OCI-LY3 (cell line): ENCODE measurements at regions not wholly inside any gene's neighbourhood (a gene's known extent, or its start where the extent isn't known, plus 50 kb on each side); places are given as distances from the start of the nearest gene placed in this dataset.

Experiments
- EZH2phosphoT487 ChIP-seq: fragments of 200-600 bp; shearing (Covaris generic); IDR thresholded peaks from 2 replicates; pipeline ENCODE4 v1.6.1; 2018; ENCODE audit warnings: antibody characterized with exemption, mixed run types, low read depth
- TF ChIP-seq, protein P1 (sequence below): fragments of 200-600, 300-600 bp; sonication (generic); IDR thresholded peaks from 2 replicates; pipeline ENCODE4 v1.5.1; 2014; ENCODE audit warnings: antibody characterized with exemption, low read length, low read depth

DNA sequence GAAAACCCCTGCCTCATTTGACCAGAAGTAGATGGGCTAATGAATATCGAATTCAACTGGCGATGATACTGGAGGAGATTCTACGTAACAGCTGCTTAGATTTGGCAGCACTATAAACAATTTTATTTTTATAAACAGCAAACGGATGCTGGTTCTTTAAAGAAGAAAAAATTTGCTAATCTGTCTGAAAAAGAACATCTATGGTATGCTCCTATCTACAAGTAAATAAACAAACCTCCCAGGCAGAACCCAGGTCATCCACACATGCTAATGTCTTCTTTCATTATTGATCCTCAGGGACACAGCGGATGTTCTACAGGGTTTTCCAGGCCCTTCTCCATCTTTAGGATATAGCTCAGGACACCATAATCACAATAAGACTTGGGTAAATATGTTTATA lies 291.3 kb downstream of the ALDH8A1 start:
- TF ChIP-seq, protein P1, sequence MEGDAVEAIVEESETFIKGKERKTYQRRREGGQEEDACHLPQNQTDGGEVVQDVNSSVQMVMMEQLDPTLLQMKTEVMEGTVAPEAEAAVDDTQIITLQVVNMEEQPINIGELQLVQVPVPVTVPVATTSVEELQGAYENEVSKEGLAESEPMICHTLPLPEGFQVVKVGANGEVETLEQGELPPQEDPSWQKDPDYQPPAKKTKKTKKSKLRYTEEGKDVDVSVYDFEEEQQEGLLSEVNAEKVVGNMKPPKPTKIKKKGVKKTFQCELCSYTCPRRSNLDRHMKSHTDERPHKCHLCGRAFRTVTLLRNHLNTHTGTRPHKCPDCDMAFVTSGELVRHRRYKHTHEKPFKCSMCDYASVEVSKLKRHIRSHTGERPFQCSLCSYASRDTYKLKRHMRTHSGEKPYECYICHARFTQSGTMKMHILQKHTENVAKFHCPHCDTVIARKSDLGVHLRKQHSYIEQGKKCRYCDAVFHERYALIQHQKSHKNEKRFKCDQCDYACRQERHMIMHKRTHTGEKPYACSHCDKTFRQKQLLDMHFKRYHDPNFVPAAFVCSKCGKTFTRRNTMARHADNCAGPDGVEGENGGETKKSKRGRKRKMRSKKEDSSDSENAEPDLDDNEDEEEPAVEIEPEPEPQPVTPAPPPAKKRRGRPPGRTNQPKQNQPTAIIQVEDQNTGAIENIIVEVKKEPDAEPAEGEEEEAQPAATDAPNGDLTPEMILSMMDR: no peak
- TF ChIP-seq EZH2phosphoT487: no peak
